ENCODE measurements at regions not wholly inside any gene's neighbourhood (a gene's known extent, or its start where the extent isn't known, plus 50 kb on each side); places are given as distances from the start of the nearest gene placed in this dataset.

GRCh38 chr18:2035056-2035455, 536.2 kb downstream of the METTL4 start:
- peaks cover 5% of the 10 kb centered on the region for H3K4me1 Mint-ChIP-seq
- H3K27ac Mint-ChIP-seq = no peak overlapping the region
- TF ChIP-seq CTCF (conservative IDR thresholded peaks at IDR 0.05) = no peak
- no peaks in the 10 kb centered on the region for H3K36me3 ChIP-seq (ENCODE audit: control insufficient read depth, insufficient read depth, low read length)
- H3K9me3 ChIP-seq (ENCODE audit: control insufficient read depth, low read length) = peaks cover under 1% of the 10 kb centered on the region
- no peaks in the 10 kb centered on the region for H3K4me1 ChIP-seq (ENCODE audit: control insufficient read depth, insufficient read depth, low read length)
- no peak overlapping the region for H3K27ac ChIP-seq (ENCODE audit: low read depth, low read length)
- H3K27me3 Mint-ChIP-seq (ENCODE audit: insufficient read depth) = no peaks in the 10 kb centered on the region
- DNase-seq = no peak
- H3K4me3 ChIP-seq (ENCODE audit: low read length) = no peak overlapping the region
- WGBS, 2 experiments (ENCODE audit: insufficient coverage in 1 of 2, insufficient read length in 1 of 2) = 94 to 97% methylated on average over 6 to 7 of the region's 7 CpGs
- H3K27me3 ChIP-seq (ENCODE audit: control insufficient read depth, insufficient read depth, low read length, poor library complexity, severe bottlenecking) = no peaks in the 10 kb centered on the region
- no peak overlapping the region for H3K4me3 Mint-ChIP-seq
- H3K36me3 Mint-ChIP-seq (ENCODE audit: low read depth) = no peaks in the 10 kb centered on the region
- H3K9ac ChIP-seq (ENCODE audit: extremely low read depth, low read length, poor library complexity, severe bottlenecking) = no peak overlapping the region
- peaks cover 1% of the 10 kb centered on the region for H3K9me3 Mint-ChIP-seq

GRCh38 chr18:2036086-2036485, 535.2 kb downstream of the METTL4 start:
- Histone ChIP-seq H3K27me3 (ENCODE audit: control insufficient read depth, insufficient read depth, low read length, poor library complexity, severe bottlenecking) (no peaks in the 10 kb centered on the region), H3K4me1 (ENCODE audit: control insufficient read depth, insufficient read depth, low read length) (no peaks in the 10 kb centered on the region), H3K9ac (ENCODE audit: extremely low read depth, low read length, poor library complexity, severe bottlenecking) (no peak overlapping the region), H3K27ac (ENCODE audit: low read depth, low read length) (no peak overlapping the region), H3K36me3 (ENCODE audit: control insufficient read depth, insufficient read depth, low read length) (no peaks in the 10 kb centered on the region), H3K9me3 (ENCODE audit: control insufficient read depth, low read length) (peaks cover 6% of the 10 kb centered on the region), H3K4me3 (ENCODE audit: low read length) (no peak overlapping the region)
- Mint-ChIP-seq H3K27ac (no peak overlapping the region), H3K9me3 (peaks cover 6% of the 10 kb centered on the region), H3K4me3 (no peak overlapping the region), H3K36me3 (ENCODE audit: low read depth) (no peaks in the 10 kb centered on the region), H3K27me3 (ENCODE audit: insufficient read depth) (no peaks in the 10 kb centered on the region), H3K4me1 (peaks cover 3% of the 10 kb centered on the region)
- TF ChIP-seq CTCF (conservative IDR thresholded peaks at IDR 0.05) = no peak
- WGBS, 2 experiments (ENCODE audit: insufficient coverage in 1 of 2, insufficient read length in 1 of 2) = 97 to 100% methylated on average over 1 to 2 of the region's 3 CpGs
- DNase-seq = no peak

- H3K4me1 ChIP-seq (ENCODE audit: control insufficient read depth, insufficient read depth, low read length) = no peaks in the 10 kb centered on the region
- Mint-ChIP-seq H3K27me3 (ENCODE audit: insufficient read depth) (no peaks in the 10 kb centered on the region), H3K9me3 (peaks cover 6% of the 10 kb centered on the region), H3K36me3 (ENCODE audit: low read depth) (peaks cover 1% of the 10 kb centered on the region), H3K4me1 (no peaks in the 10 kb centered on the region), H3K4me3 (no peak overlapping the region), H3K27ac (no peak overlapping the region)
- no peak overlapping the region for H3K27ac ChIP-seq (ENCODE audit: low read depth, low read length)
- H3K36me3 ChIP-seq (ENCODE audit: control insufficient read depth, insufficient read depth, low read length) = no peaks in the 10 kb centered on the region
- 90 to 100% methylated on average over 2 to 3 of the region's 3 CpGs for WGBS, 2 experiments (ENCODE audit: insufficient coverage in 1 of 2, insufficient read length in 1 of 2)
- H3K4me3 ChIP-seq (ENCODE audit: low read length) = no peak overlapping the region
- no peak for DNase-seq
- no peaks in the 10 kb centered on the region for H3K27me3 ChIP-seq (ENCODE audit: control insufficient read depth, insufficient read depth, low read length, poor library complexity, severe bottlenecking)
- no peak overlapping the region for H3K9ac ChIP-seq (ENCODE audit: extremely low read depth, low read length, poor library complexity, severe bottlenecking)
- TF ChIP-seq CTCF (conservative IDR thresholded peaks at IDR 0.05) = no peak
- peaks cover 6% of the 10 kb centered on the region for H3K9me3 ChIP-seq (ENCODE audit: control insufficient read depth, low read length)
Measured at GRCh38 chr18:2040279-2040678, 531.0 kb downstream of the METTL4 start.
